ENCODE measurements at regions not wholly inside any gene's neighbourhood (a gene's known extent, or its start where the extent isn't known, plus 50 kb on each side); places are given as distances from the start of the nearest gene placed in this dataset.

- no peak for DNase-seq
These were observed 195.8 kb downstream of the FOXO1 start for GRCh38 chr13:40470660-40471059.

- DNase-seq: no peak
These were observed 195.4 kb downstream of the FOXO1 start for GRCh38 chr13:40471076-40471475.

- no peak for DNase-seq
These were observed 194.5 kb downstream of the FOXO1 start for GRCh38 chr13:40471911-40472310.

- no peak for DNase-seq
These were observed 193.8 kb downstream of the FOXO1 start for GRCh38 chr13:40472427-40473220.

- no peak for DNase-seq
These were observed 190.8 kb downstream of the FOXO1 start for GRCh38 chr13:40475617-40476016.

GRCh38 chr13:40476175-40476958 is 190.1 kb downstream of the FOXO1 start:
- DNase-seq: no peak

GRCh38 chr13:40477623-40478608 is 188.5 kb downstream of the FOXO1 start:
- no peak for DNase-seq

GRCh38 chr13:40478775-40479174 is 187.7 kb downstream of the FOXO1 start:
- no peak for DNase-seq

- DNase-seq: no peak
These were observed 187.1 kb downstream of the FOXO1 start for GRCh38 chr13:40479196-40479845.

GRCh38 chr13:40480012-40480914 is 186.2 kb downstream of the FOXO1 start:
- no peak for DNase-seq

- DNase-seq: no peak
These were observed 185.4 kb downstream of the FOXO1 start for GRCh38 chr13:40480915-40481516.

GRCh38 chr13:40483601-40484000 is 182.8 kb downstream of the FOXO1 start:
- DNase-seq: peak; percentile 29

- no peak for DNase-seq
These were observed 182.2 kb downstream of the FOXO1 start for GRCh38 chr13:40484101-40484800.

GRCh38 chr13:40484974-40485373 is 181.5 kb downstream of the FOXO1 start:
- no peak for DNase-seq

- DNase-seq: no peak
These were observed 180.6 kb downstream of the FOXO1 start for GRCh38 chr13:40485611-40486517.

- DNase-seq: no peak
These were observed 179.8 kb downstream of the FOXO1 start for GRCh38 chr13:40486518-40487163.

GRCh38 chr13:40488869-40489391 is 177.5 kb downstream of the FOXO1 start:
- DNase-seq: no peak

- peak; percentile 17 for DNase-seq
These were observed 176.2 kb downstream of the FOXO1 start for GRCh38 chr13:40490086-40490758.

Data from NCI-H187 treated with DMSO at 0.1 percent for 48 hours (cell line).